ENCODE measurements at regions not wholly inside any gene's neighbourhood (a gene's known extent, or its start where the extent isn't known, plus 50 kb on each side); places are given as distances from the start of the nearest gene placed in this dataset.

GRCh38 chr17:51455931-51456330 is 195.6 kb downstream of the UTP18 start:
- TF ChIP-seq POLR2A (IDR thresholded peaks at IDR 0.05; ENCODE audit: low read length) (no peak), GATA1 (IDR thresholded peaks at IDR 0.05; ENCODE audit: low read depth, low read length) (no peak)
